GM23248 (cell line): ENCODE measurements at regions not wholly inside any gene's neighbourhood (a gene's known extent, or its start where the extent isn't known, plus 50 kb on each side); places are given as distances from the start of the nearest gene placed in this dataset.
A peak's percentile ranks its signal among the peaks of the same experiment; 100 is the strongest.

Source experiments
- DNase-seq: peaks from one replicate; pipeline ENCODE4 v3.0.0-alpha.2; 2015
- H2AFZ ChIP-seq: fragments of 200-600 bp; sonication (generic); 2 replicates; pipeline ENCODE4 v1.6.1; 2016; ENCODE audit warnings: antibody characterized with exemption
- H3F3A ChIP-seq: fragments of 200-600 bp; sonication (generic); 2 replicates; pipeline ENCODE4 v1.6.1; 2016; ENCODE audit warnings: mild to moderate bottlenecking, antibody characterized with exemption, mixed run types; ENCODE audit not compliant: insufficient read depth
- H3K27ac ChIP-seq: fragments of 200-600 bp; sonication (generic); 2 replicates; pipeline ENCODE4 v1.5.1; 2016; ENCODE audit warnings: mild to moderate bottlenecking
- H3K27me3 ChIP-seq: fragments of 200-600 bp; sonication (generic); replicated peaks from 2 replicates; pipeline ENCODE4 v1.6.1; 2016; ENCODE audit warnings: mild to moderate bottlenecking; ENCODE audit not compliant: insufficient read depth
- H3K36me3 ChIP-seq: fragments of 200-600 bp; sonication (generic); 2 replicates; pipeline ENCODE4 v1.6.1; 2016; ENCODE audit warnings: low read depth, mild to moderate bottlenecking
- H3K4me1 ChIP-seq: fragments of 200-600 bp; sonication (generic); 2 replicates; pipeline ENCODE4 v1.6.1; 2016; ENCODE audit warnings: mild to moderate bottlenecking; ENCODE audit not compliant: insufficient read depth
- H3K4me2 ChIP-seq: fragments of 200-600 bp; sonication (generic); one replicate; pipeline ENCODE4 v1.6.1; 2016; ENCODE audit warnings: mild to moderate bottlenecking; ENCODE audit not compliant: unreplicated experiment
- H3K4me3 ChIP-seq: fragments of 200-600 bp; sonication (generic); 2 replicates; pipeline ENCODE4 v1.5.1; 2016; ENCODE audit warnings: mild to moderate bottlenecking
- H3K79me2 ChIP-seq: fragments of 200-600 bp; sonication (generic); 2 replicates; pipeline ENCODE4 v1.6.1; 2016; ENCODE audit warnings: mild to moderate bottlenecking; ENCODE audit not compliant: insufficient read depth
- H3K9ac ChIP-seq: fragments of 200-600 bp; sonication (generic); 2 replicates; pipeline ENCODE4 v1.6.1; 2016; ENCODE audit warnings: mild to moderate bottlenecking
- H3K9me2 ChIP-seq: fragments of 200-600 bp; sonication (generic); 2 replicates; pipeline ENCODE4 v1.6.1; 2016; ENCODE audit warnings: mixed run types, mild to moderate bottlenecking, moderate library complexity; ENCODE audit not compliant: insufficient read depth
- H3K9me3 ChIP-seq: fragments of 200-600 bp; sonication (generic); one replicate; pipeline ENCODE4 v1.6.1; 2017; ENCODE audit warnings: low read depth
- H4K20me1 ChIP-seq: fragments of 200-600 bp; sonication (generic); 2 replicates; pipeline ENCODE4 v1.6.0; 2016; ENCODE audit not compliant: insufficient read depth
- EZH2 ChIP-seq: fragments of 200-600 bp; sonication (generic); IDR thresholded peaks from 2 replicates; pipeline ENCODE4 v1.6.1; 2018; ENCODE audit warnings: antibody characterized with exemption, mild to moderate bottlenecking; ENCODE audit not compliant: insufficient read depth, poor library complexity, severe bottlenecking
- EZH2phosphoT487 ChIP-seq: fragments of 200-600 bp; sonication (generic); IDR thresholded peaks from 2 replicates; pipeline ENCODE4 v1.6.1; 2018; ENCODE audit warnings: antibody characterized with exemption, moderate library complexity, mild to moderate bottlenecking, low read depth; ENCODE audit not compliant: insufficient read depth
- WGBS, 2 experiments: methylation state at CpG; one replicate each; pipeline ENCODE4 v1.1.6; 2015 to 2017; ENCODE audit warnings: low lambda C conversion rate in 2 of 2, low coverage in 1 of 2; ENCODE audit errors: missing lambda C conversion rate in 2 of 2; 5-methylcytosine and 5-hydroxymethylcytosine counted together
- in situ Hi-C: fragments of 300-500 bp; cut with MboI; formaldehyde crosslinking; loops from 2 replicates; pipeline ENCODE4 v1.15.0; 2020

GRCh38 chr3:88957711-88958439 is 149.5 kb upstream of the EPHA3 start:
- Histone ChIP-seq H3K4me2 (peak overlapping the region; percentile 64), H3K9me2 (no peaks in the 10 kb centered on the region), H3K27me3 (peaks cover 29% of the 10 kb centered on the region), H2AFZ (peak overlapping the region; percentile 61; the same call in 1 of the 2 replicates), H3K36me3 (no peaks in the 10 kb centered on the region), H4K20me1 (no peaks in the 10 kb centered on the region), H3K4me3 (peak overlapping the region; percentile 37), H3K9ac (no peak overlapping the region), H3K27ac (peak overlapping the region; percentile 63), H3K9me3 (no peaks in the 10 kb centered on the region), H3K4me1 (peaks cover 24% of the 10 kb centered on the region), H3F3A (peaks cover 23% of the 10 kb centered on the region), H3K79me2 (no peaks in the 10 kb centered on the region)
- WGBS, 2 experiments, result 17 to 19% methylated on average over 1 of the region's 1 CpG
- peak; percentile 88 for DNase-seq
- in situ Hi-C loops, result no loop called here
- TF ChIP-seq EZH2 (no peak), EZH2phosphoT487 (0 out of 2 replicates have a peak, but pooled peaks have one; percentile 72)

- H3K4me3 ChIP-seq, result no peak overlapping the region
- H3K9ac ChIP-seq, result no peak overlapping the region
- H3F3A ChIP-seq, result peaks cover 23% of the 10 kb centered on the region
- no peaks in the 10 kb centered on the region for H4K20me1 ChIP-seq
- no peak for DNase-seq
- H3K4me2 ChIP-seq, result no peak overlapping the region
- H3K79me2 ChIP-seq, result no peaks in the 10 kb centered on the region
- no peaks in the 10 kb centered on the region for H3K9me2 ChIP-seq
- no peaks in the 10 kb centered on the region for H3K9me3 ChIP-seq
- H3K36me3 ChIP-seq, result no peaks in the 10 kb centered on the region
- in situ Hi-C loops, result no loop called here
- H2AFZ ChIP-seq, result no peak overlapping the region
- peaks cover 40% of the 10 kb centered on the region for H3K27me3 ChIP-seq
- H3K4me1 ChIP-seq, result peaks cover 24% of the 10 kb centered on the region
- H3K27ac ChIP-seq, result no peak overlapping the region
- TF ChIP-seq EZH2 (no peak), EZH2phosphoT487 (no peak)
- WGBS, 2 experiments, result 84 to 85% methylated on average over 3 of the region's 3 CpGs
These were observed 147.4 kb upstream of the EPHA3 start for GRCh38 chr3:88960019-88960418.

- Histone ChIP-seq H3K79me2 (no peaks in the 10 kb centered on the region), H3K27ac (no peak overlapping the region), H3K9me2 (no peaks in the 10 kb centered on the region), H2AFZ (no peak overlapping the region), H3K4me2 (no peak overlapping the region), H3K27me3 (peaks cover 52% of the 10 kb centered on the region), H4K20me1 (no peaks in the 10 kb centered on the region), H3K9me3 (no peaks in the 10 kb centered on the region), H3K4me1 (peaks cover 10% of the 10 kb centered on the region), H3F3A (peaks cover 9% of the 10 kb centered on the region), H3K4me3 (no peak overlapping the region), H3K9ac (no peak overlapping the region), H3K36me3 (no peaks in the 10 kb centered on the region)
- no peak for DNase-seq
- TF ChIP-seq EZH2phosphoT487 (no peak), EZH2 (no peak)
- in situ Hi-C loops, result no loop called here
These were observed 144.4 kb upstream of the EPHA3 start for GRCh38 chr3:88963003-88963402.

GRCh38 chr3:88979760-88980159 is 127.7 kb upstream of the EPHA3 start:
- in situ Hi-C loops, result no loop called here

GRCh38 chr3:88983458-88983857 is 124.0 kb upstream of the EPHA3 start:
- H3K27me3 ChIP-seq, result peaks cover 9% of the 10 kb centered on the region
- no peak for DNase-seq
- peaks cover 13% of the 10 kb centered on the region for H3K4me1 ChIP-seq
- no peaks in the 10 kb centered on the region for H3K9me2 ChIP-seq
- no peaks in the 10 kb centered on the region for H3K36me3 ChIP-seq
- TF ChIP-seq EZH2 (no peak), EZH2phosphoT487 (no peak)
- in situ Hi-C loops, result no loop called here
- no peak overlapping the region for H3K27ac ChIP-seq
- H2AFZ ChIP-seq, result no peak overlapping the region
- WGBS, 2 experiments, result 50 to 57% methylated on average over 1 of the region's 1 CpG
- no peaks in the 10 kb centered on the region for H3F3A ChIP-seq
- no peaks in the 10 kb centered on the region for H4K20me1 ChIP-seq
- H3K9ac ChIP-seq, result no peak overlapping the region
- no peaks in the 10 kb centered on the region for H3K9me3 ChIP-seq
- no peak overlapping the region for H3K4me2 ChIP-seq
- no peaks in the 10 kb centered on the region for H3K79me2 ChIP-seq
- H3K4me3 ChIP-seq, result no peak overlapping the region

More at GRCh38 chr3:88979760-88980159, 127.7 kb upstream of the EPHA3 start:
- H4K20me1 ChIP-seq, result no peaks in the 10 kb centered on the region
- no peaks in the 10 kb centered on the region for H3K9me3 ChIP-seq
- no peaks in the 10 kb centered on the region for H3K4me1 ChIP-seq
- WGBS, 2 experiments, result 5 to 11% methylated on average over 3 of the region's 3 CpGs
- H3F3A ChIP-seq, result no peaks in the 10 kb centered on the region
- TF ChIP-seq EZH2, result no peak
- TF ChIP-seq EZH2phosphoT487, result no peak
- H2AFZ ChIP-seq, result no peak overlapping the region
- peaks cover 9% of the 10 kb centered on the region for H3K27me3 ChIP-seq
- no peak overlapping the region for H3K27ac ChIP-seq
- H3K79me2 ChIP-seq, result no peaks in the 10 kb centered on the region
- DNase-seq, result no peak
- H3K9ac ChIP-seq, result no peak overlapping the region
- H3K4me3 ChIP-seq, result no peak overlapping the region
- no peaks in the 10 kb centered on the region for H3K9me2 ChIP-seq
- no peak overlapping the region for H3K4me2 ChIP-seq
- H3K36me3 ChIP-seq, result no peaks in the 10 kb centered on the region
